ENCODE measurements at regions not wholly inside any gene's neighbourhood (a gene's known extent, or its start where the extent isn't known, plus 50 kb on each side); places are given as distances from the start of the nearest gene placed in this dataset.
"Not testable (repeated sequence)": the region's sequence is repeated elsewhere in the genome, so short reads cannot be mapped to it uniquely, and the experiment has no call there.

GRCh38 chr14:80024417-80024816 lies 186.9 kb downstream of the DIO2 start (continued):
- TF ChIP-seq ZNF114 (CRISPR knock-in tag; IDR thresholded peaks at IDR 0.05) (no peak), ZNF462 (CRISPR knock-in tag; IDR thresholded peaks at IDR 0.05) (no peak), ZNF331 (CRISPR knock-in tag; IDR thresholded peaks at IDR 0.05; ENCODE audit: low read depth) (no peak), EZH2phosphoT487 (IDR thresholded peaks at IDR 0.05; ENCODE audit: unreplicated experiment) (no peak), CREB1 (CRISPR knock-in tag; IDR thresholded peaks at IDR 0.05; ENCODE audit: low read depth) (no peak), EZH2 (IDR thresholded peaks at IDR 0.05; ENCODE audit: low read depth, unreplicated experiment) (no peak)

- not testable (repeated sequence) for H3K4me1 ChIP-seq (ENCODE audit: insufficient read depth); H3K9me3 Mint-ChIP-seq; H3K36me3 Mint-ChIP-seq (ENCODE audit: low read depth); H3F3A ChIP-seq (replicated peaks; ENCODE audit: low read depth); H2AFZ ChIP-seq; H3K4me3 Mint-ChIP-seq; H3K9me2 ChIP-seq (ENCODE audit: insufficient read depth); ATAC-seq; H3K27me3 Mint-ChIP-seq (ENCODE audit: insufficient read depth, low read depth, poor library complexity); H3K36me3 ChIP-seq (ENCODE audit: insufficient read depth); H3K4me2 ChIP-seq; H3K79me2 ChIP-seq (replicated peaks; ENCODE audit: insufficient read depth); DNase-seq (ENCODE audit: low spot score); H4K20me1 ChIP-seq (replicated peaks; ENCODE audit: insufficient read depth); H3K27ac ChIP-seq (ENCODE audit: low read depth); H3K4me3 ChIP-seq; H3K27ac Mint-ChIP-seq; H3K4me1 Mint-ChIP-seq; H3K27me3 ChIP-seq (ENCODE audit: insufficient read depth)
These were observed 192.8 kb downstream of the DIO2 start for GRCh38 chr14:80018476-80018875.
